Retinal pigment epithelial cell (primary cell): ENCODE measurements at regions not wholly inside any gene's neighbourhood (a gene's known extent, or its start where the extent isn't known, plus 50 kb on each side); places are given as distances from the start of the nearest gene placed in this dataset.

Experiments used
- DNase-seq: peaks from one replicate; pipeline ENCODE4 v3.0.0-alpha.2; 2010; ENCODE audit warnings: low read depth
- H3K4me3 ChIP-seq: 2 replicates; pipeline ENCODE4 v1.5.1; 2011; ENCODE audit warnings: mild to moderate bottlenecking, low read length, control low read depth, moderate library complexity
- CTCF ChIP-seq: conservative IDR thresholded peaks from 2 replicates; pipeline ENCODE4 v1.5.1; 2011; ENCODE audit warnings: low read depth, low read length, control low read depth, inconsistent platforms

GRCh38 chr1:90144820-90145219, 149.9 kb downstream of the ZNF326 start:
- no peak for DNase-seq
- no peak overlapping the region for H3K4me3 ChIP-seq
- TF ChIP-seq CTCF, result no peak

GRCh38 chr1:90143591-90143990, 148.7 kb downstream of the ZNF326 start:
- no peak for TF ChIP-seq CTCF
- no peak for DNase-seq

GRCh38 chr1:90142697-90143096, 147.8 kb downstream of the ZNF326 start:
- TF ChIP-seq CTCF, result no peak
- no peak overlapping the region for H3K4me3 ChIP-seq
- DNase-seq, result no peak

More at GRCh38 chr1:90143591-90143990, 148.7 kb downstream of the ZNF326 start:
- no peak overlapping the region for H3K4me3 ChIP-seq

DNA sequence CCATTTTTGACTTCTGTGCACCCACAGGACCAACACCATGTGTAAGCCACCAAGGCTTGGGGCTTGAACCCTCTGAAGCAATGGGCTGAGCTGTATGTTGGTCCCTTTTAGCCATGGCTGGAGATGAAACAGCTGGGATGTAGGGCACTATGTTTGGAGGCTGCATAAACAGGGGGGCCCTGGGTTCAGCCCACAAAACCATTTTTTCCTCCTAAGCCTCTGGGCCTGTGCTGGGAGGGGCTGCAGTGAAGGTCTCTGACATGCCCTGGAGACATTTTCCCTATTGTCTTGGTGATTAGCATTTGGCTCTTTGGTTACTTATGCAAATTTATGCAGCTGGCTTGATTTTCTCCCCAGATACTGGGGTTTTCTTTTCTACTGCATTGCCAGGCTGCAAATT, 144.9 kb downstream of the ZNF326 start:
- no peak for DNase-seq
- H3K4me3 ChIP-seq, result no peak overlapping the region
- TF ChIP-seq CTCF, result no peak

- TF ChIP-seq CTCF, result no peak
- H3K4me3 ChIP-seq, result no peak overlapping the region
- peak; percentile 68 for DNase-seq
Measured at GRCh38 chr1:90135286-90135685, 140.4 kb downstream of the ZNF326 start.

- no peak for DNase-seq
- TF ChIP-seq CTCF, result no peak
- H3K4me3 ChIP-seq, result no peak overlapping the region
Measured at GRCh38 chr1:90134175-90134955, 139.5 kb downstream of the ZNF326 start.

DNA sequence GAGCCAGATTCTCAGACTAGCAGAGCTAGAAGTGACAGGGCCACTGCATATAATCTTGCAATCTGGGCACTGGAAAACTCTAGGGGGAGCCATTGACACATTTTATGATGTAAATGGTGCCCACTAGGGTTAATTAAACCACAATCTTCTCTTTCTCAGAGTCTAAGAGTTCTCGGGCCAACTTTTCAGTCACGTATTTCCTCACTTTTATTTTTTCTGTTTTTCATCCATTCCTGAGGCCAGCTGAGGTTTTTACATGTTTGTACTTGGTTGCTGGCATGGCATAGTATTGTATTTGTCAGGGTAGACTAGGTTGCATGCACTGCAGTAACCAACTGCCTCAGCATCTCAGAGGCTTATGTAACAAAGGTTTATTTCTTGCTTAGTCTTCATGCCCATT, 138.2 kb downstream of the ZNF326 start:
- DNase-seq, result peak; percentile 47
- peak; percentile 70 for TF ChIP-seq CTCF

More for the DNA sequence above, 138.2 kb downstream of the ZNF326 start:
- no peak overlapping the region for H3K4me3 ChIP-seq
